ENCODE measurements at regions not wholly inside any gene's neighbourhood (a gene's known extent, or its start where the extent isn't known, plus 50 kb on each side); places are given as distances from the start of the nearest gene placed in this dataset.

GRCh38 chr11:119790476-119790875 lies 61.5 kb upstream of the NECTIN1 start:
- no peak for TF ChIP-seq EZH2 (IDR thresholded peaks at IDR 0.05; ENCODE audit: borderline replicate concordance, low read length)
- TF ChIP-seq, protein P1, sequence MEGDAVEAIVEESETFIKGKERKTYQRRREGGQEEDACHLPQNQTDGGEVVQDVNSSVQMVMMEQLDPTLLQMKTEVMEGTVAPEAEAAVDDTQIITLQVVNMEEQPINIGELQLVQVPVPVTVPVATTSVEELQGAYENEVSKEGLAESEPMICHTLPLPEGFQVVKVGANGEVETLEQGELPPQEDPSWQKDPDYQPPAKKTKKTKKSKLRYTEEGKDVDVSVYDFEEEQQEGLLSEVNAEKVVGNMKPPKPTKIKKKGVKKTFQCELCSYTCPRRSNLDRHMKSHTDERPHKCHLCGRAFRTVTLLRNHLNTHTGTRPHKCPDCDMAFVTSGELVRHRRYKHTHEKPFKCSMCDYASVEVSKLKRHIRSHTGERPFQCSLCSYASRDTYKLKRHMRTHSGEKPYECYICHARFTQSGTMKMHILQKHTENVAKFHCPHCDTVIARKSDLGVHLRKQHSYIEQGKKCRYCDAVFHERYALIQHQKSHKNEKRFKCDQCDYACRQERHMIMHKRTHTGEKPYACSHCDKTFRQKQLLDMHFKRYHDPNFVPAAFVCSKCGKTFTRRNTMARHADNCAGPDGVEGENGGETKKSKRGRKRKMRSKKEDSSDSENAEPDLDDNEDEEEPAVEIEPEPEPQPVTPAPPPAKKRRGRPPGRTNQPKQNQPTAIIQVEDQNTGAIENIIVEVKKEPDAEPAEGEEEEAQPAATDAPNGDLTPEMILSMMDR (IDR thresholded peaks at IDR 0.05; ENCODE audit: low read length), result no peak

Data from OCI-LY1 (cell line).